Activated CD4-positive, alpha-beta T cell treated with anti-CD3 and anti-CD28 coated beads, Interleukin-2, Interleukin-4, amounts not matched to agents 100 ng/mL and 50 ng/mL, durations not matched to agents 16 hours and 8 hours (primary cell): ENCODE measurements at regions not wholly inside any gene's neighbourhood (a gene's known extent, or its start where the extent isn't known, plus 50 kb on each side); places are given as distances from the start of the nearest gene placed in this dataset.
"Not testable (repeated sequence)": the region's sequence is repeated elsewhere in the genome, so short reads cannot be mapped to it uniquely, and the experiment has no call there.

ENCODE experiments used
- DNase-seq: peaks from one replicate; pipeline ENCODE4 v3.0.0-alpha.2; 2020; ENCODE audit warnings: low spot score

GRCh38 chr22:25395468-25395867 lies 169.0 kb upstream of the GRK3 start:
- no peak for DNase-seq

DNA sequence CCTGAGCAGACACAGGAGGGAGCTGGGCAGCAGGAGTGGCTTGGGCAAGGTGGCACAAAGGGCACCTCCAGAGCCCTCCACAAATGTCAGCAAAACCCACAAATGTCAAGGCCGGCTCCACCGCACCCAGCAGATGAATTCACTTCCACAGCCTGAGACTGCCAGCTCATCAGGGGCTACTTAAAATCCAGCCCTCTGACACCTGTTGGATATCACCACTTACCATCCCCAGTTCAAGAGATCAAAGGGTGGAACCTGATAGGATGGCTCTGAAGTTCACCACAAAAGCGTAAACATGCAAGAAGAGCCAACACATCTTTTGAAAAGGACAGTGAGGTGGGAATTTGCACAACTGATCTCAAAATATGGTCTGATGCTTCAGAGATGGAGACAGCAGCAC lies 168.6 kb upstream of the GRK3 start:
- DNase-seq: no peak

DNA sequence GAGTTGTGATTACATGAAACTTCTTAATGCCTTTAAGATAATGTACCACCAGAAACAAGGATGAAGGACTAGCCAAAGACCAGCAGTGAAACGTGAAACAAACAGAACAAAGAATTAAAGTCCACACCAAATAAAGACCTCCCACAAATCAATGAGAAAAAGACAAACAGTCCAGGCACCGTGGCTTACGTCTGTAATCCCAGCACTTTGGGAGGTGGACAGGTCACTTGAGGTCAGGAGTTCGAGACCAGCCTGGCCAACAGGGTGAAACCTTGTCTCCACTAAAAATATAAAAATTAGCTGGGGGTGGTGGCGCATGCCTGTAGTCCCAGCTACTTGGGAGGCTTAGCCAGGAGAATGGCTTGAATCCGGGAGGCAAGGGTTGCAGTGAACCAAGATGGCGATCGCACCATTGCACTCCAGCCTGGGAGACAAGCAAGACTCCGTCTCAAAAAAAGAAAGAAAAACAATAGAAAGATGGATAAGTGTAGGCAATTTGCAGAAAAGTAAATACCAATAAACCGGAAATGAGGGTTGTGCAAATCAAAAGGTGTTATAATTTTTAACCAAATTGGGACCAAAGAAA lies 167.8 kb upstream of the GRK3 start:
- no peak for DNase-seq

- no peak for DNase-seq
Observed at GRCh38 chr22:25397616-25398015, 166.9 kb upstream of the GRK3 start.

DNA sequence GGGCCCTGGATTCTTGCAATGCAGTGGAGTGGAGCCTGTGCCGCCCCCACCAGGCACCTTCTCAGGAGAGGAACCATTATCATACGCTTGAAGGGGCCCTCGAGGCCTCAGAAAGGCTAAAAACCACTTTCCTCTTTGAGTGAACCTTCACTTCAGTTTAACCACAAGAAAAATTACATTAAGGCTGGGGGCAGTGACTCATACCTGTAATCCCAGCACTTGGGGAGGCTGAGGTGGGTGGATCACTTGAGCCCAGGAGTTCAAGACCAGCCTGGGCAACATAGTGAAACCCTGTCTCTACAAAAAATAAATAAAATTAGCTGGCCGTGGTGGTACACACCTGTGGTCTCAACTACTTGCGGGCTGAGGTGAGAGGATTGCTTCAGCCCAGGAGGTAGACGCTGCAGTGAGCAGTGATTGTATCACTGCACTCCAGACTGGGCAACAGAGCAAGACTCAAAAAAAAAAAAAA lies 165.8 kb upstream of the GRK3 start:
- DNase-seq: peak; percentile 79

GRCh38 chr22:25399649-25400151 lies 164.8 kb upstream of the GRK3 start:
- DNase-seq: no peak

- no peak for DNase-seq
Observed at GRCh38 chr22:25402160-25402500, 162.3 kb upstream of the GRK3 start.

DNA sequence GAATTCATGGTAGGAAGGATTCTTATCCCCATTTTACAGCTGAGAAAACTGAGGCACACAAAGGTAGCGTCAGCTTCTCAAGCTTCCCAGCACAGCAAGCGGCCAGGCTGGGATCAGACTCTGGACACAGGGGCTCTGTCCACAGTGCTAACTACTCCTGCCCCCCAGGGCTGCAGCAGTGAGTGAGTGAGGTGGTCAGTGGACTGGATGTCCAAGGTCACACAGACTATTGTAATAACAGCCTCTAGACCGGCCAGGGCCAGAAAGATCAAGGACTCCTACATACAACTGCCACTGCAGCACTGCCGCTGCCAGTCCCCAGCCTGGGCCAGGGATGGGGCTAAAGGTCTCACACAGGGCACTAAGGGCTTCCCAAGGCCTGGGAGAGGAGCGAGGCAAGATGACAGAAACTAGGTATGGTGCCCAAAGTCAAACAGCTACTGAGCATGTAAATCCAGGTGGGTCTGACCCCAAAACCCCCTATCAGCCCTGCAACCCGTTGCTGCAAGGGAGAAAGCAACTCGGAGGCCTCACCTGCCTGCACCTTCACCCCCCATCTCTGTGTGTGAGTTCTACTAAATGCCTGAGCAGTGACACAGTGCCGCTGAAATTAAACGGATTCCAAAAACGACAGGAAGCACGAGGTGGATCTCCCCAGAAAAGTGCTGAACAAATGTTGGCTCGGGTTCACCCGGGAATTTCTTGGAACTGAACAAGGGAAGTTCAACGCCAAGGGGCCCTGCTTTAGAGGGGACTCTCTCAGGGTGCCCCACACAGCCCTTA lies 161.8 kb upstream of the GRK3 start:
- no peak for DNase-seq

- no peak for DNase-seq
Observed at GRCh38 chr22:25403284-25403810, 161.1 kb upstream of the GRK3 start.

GRCh38 chr22:25403811-25404471 lies 160.5 kb upstream of the GRK3 start:
- DNase-seq: no peak

DNA sequence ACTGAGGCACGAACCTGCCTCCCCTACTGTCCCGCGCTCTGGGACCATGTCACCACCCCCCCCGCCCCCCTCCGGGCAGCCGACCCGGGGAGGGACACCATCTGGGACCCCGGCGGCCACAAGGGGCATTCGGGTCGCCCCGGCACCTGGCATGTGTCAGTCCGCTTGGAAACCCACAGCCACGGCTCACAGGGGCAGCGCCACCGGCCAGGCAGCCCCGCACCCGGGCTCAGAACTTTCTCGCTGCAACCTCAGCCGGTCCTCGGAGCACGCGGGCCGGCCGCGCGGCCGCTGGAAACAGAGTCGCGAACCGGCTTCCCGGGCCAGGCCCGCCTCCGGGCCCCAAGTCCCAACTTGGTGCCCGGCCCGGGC lies 159.9 kb upstream of the GRK3 start:
- no peak for DNase-seq

GRCh38 chr22:25404928-25405816 lies 159.3 kb upstream of the GRK3 start:
- peak; percentile 66 for DNase-seq

- DNase-seq: no peak
Observed at GRCh38 chr22:25405841-25406509, 158.5 kb upstream of the GRK3 start.

DNA sequence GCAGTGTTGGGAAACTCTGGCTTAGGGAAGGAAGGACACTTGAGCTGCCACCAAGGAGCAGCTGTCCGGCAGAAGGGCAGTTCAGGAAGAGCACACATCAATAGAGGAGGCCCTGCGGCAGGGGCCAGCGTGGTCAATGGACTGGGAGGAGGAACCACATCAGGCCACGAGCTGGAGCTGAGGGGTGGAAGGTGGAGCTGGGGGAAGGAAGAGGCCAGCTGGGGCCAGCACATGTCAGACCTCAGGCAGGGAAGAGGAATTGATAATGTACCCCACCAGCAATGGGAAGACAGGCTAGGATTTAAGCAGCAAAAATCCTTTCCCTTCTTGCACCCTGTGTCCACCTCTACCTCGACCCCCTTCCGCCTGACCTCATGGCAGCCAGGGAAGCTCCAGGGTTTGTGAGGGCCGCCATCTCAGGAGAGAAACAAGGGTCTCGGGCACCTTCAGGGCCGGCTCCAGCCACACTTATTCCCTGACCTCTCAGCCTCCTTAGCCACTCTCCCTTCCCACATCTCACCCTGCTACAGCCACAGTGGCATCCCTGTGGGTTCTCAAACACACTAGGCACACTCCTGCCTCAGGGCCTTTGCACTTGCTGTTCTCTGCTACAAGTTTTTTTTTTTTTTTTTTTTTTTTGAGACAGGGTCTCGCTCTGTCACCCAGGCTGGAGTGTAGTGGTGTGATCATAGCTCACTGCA lies 157.8 kb upstream of the GRK3 start:
- DNase-seq: no peak

DNA sequence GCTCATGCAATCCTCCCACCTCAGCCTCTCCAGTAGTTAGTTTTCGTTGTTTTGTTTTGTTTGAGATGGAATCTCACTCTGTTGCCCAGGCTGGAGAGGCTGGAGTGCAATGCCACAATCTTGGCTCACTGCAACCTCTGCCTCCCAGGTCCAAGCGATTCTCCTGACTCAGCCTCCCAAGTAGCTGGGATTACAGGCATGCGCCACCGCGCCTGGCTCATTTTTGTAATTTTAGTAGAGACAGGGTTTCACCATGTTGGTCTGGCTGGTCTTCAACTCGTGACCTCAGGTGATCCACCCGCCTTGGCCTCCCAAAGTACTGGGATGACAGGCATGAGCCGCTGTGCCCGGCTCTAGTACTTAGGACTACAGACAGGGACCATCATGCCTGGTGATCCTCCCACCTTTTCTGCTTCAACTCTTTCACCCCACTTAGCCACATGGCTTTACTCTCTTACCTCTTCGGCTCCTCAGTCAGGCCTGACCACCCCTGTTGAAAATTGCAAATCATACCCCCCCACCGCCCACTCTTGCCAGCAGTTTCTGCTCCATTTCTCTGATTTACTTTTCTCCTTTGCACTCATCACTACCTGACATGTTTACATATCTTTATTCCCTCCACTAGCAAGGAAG lies 157.1 kb upstream of the GRK3 start:
- DNase-seq: no peak

GRCh38 chr22:25407859-25408229 lies 156.6 kb upstream of the GRK3 start:
- DNase-seq: no peak

DNA sequence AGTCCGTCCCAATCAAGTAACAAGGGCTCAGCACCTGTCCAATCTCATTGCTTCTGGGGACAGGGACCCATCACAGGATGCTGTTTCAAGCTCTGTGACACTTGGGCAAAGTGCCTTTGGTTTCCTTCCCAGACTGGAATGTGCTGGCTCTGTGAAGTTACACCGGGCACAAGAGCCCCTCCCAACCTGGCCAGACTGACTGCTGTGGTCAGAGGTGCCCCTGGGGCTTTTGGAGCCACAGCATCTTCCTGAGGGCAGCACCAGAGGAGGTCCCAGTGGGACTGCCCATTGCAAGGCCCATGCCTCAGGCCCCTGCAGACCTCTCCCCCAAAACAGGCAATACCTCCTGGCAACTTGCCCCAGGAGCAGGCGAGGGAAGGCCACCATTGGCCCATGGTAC lies 155.2 kb upstream of the GRK3 start:
- no peak for DNase-seq

DNA sequence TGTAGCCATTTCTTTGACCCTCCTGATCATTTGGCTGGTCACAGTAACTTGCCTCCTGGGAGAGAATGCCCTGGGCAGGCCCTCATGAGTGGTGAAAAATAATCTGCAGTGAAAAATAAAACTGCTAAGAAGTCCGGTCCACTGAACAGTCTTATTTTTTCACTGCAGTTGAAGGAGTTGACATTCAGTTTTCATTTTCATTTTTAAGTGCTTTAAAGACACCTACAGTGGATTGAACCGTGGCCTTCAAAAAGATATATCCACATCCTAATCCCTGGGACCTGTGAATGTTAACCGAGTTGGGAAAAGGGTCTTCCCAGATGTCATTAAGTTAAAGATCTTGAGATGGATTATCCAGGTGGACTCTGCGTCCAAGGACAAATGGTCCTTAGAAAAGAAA lies 153.6 kb upstream of the GRK3 start:
- DNase-seq: no peak

GRCh38 chr22:25413620-25414019 lies 150.9 kb upstream of the GRK3 start:
- DNase-seq: no peak

GRCh38 chr22:25415731-25416130 lies 148.7 kb upstream of the GRK3 start:
- not testable (repeated sequence) for DNase-seq
